T-helper 1 cell treated with Interleukin-12 subunit alpha and Interleukin-12 subunit beta and Interleukin-4 antibody, amounts not matched to agents 30 μg/mL and 1 μg/mL, for 36 hours (primary cell): ENCODE measurements at regions not wholly inside any gene's neighbourhood (a gene's known extent, or its start where the extent isn't known, plus 50 kb on each side); places are given as distances from the start of the nearest gene placed in this dataset.

Source experiments
- H3K27ac Mint-ChIP-seq: one replicate; pipeline ENCODE4 v1.8.0; 2021; ENCODE audit warnings: mild to moderate bottlenecking, mixed read lengths
- H3K27me3 Mint-ChIP-seq: one replicate; pipeline ENCODE4 v1.8.0; 2021; ENCODE audit warnings: low read depth, mixed read lengths
- H3K36me3 Mint-ChIP-seq: one replicate; pipeline ENCODE4 v1.8.0; 2021; ENCODE audit warnings: low read depth, mixed read lengths
- H3K4me1 Mint-ChIP-seq: one replicate; pipeline ENCODE4 v1.8.0; 2021; ENCODE audit warnings: low read depth, mixed read lengths
- H3K4me3 Mint-ChIP-seq: one replicate; pipeline ENCODE4 v1.8.0; 2021; ENCODE audit warnings: mild to moderate bottlenecking, moderate library complexity, mixed read lengths
- H3K9me3 Mint-ChIP-seq: one replicate; pipeline ENCODE4 v1.8.0; 2021; ENCODE audit warnings: mixed read lengths

GRCh38 chr18:67875944-67876343, 359.4 kb upstream of the DSEL start:
- Mint-ChIP-seq H3K4me1 (no peaks in the 10 kb centered on the region), H3K36me3 (no peaks in the 10 kb centered on the region), H3K27ac (no peak overlapping the region), H3K9me3 (no peaks in the 10 kb centered on the region), H3K4me3 (no peak overlapping the region), H3K27me3 (no peaks in the 10 kb centered on the region)

- H3K9me3 Mint-ChIP-seq = no peaks in the 10 kb centered on the region
- no peaks in the 10 kb centered on the region for H3K36me3 Mint-ChIP-seq
- no peaks in the 10 kb centered on the region for H3K27me3 Mint-ChIP-seq
- H3K27ac Mint-ChIP-seq = no peak overlapping the region
- H3K4me3 Mint-ChIP-seq = no peak overlapping the region
- H3K4me1 Mint-ChIP-seq = no peaks in the 10 kb centered on the region
These were observed 358.5 kb upstream of the DSEL start for GRCh38 chr18:67875060-67875459.

GRCh38 chr18:67865400-67865799, 348.9 kb upstream of the DSEL start:
- no peaks in the 10 kb centered on the region for H3K36me3 Mint-ChIP-seq

GRCh38 chr18:67864677-67865340, 348.3 kb upstream of the DSEL start:
- Mint-ChIP-seq H3K4me1 (no peaks in the 10 kb centered on the region), H3K27me3 (no peaks in the 10 kb centered on the region), H3K36me3 (no peaks in the 10 kb centered on the region), H3K4me3 (no peak overlapping the region), H3K27ac (no peak overlapping the region), H3K9me3 (no peaks in the 10 kb centered on the region)

More at GRCh38 chr18:67865400-67865799, 348.9 kb upstream of the DSEL start:
- Mint-ChIP-seq H3K4me1 (no peaks in the 10 kb centered on the region), H3K27ac (no peak overlapping the region), H3K27me3 (no peaks in the 10 kb centered on the region), H3K4me3 (no peak overlapping the region), H3K9me3 (no peaks in the 10 kb centered on the region)

GRCh38 chr18:67862069-67862468, 345.5 kb upstream of the DSEL start:
- H3K27ac Mint-ChIP-seq = no peak overlapping the region
- H3K9me3 Mint-ChIP-seq = no peaks in the 10 kb centered on the region
- H3K36me3 Mint-ChIP-seq = no peaks in the 10 kb centered on the region
- no peaks in the 10 kb centered on the region for H3K27me3 Mint-ChIP-seq
- H3K4me1 Mint-ChIP-seq = no peaks in the 10 kb centered on the region
- H3K4me3 Mint-ChIP-seq = no peak overlapping the region

GRCh38 chr18:67854340-67854739, 337.8 kb upstream of the DSEL start:
- Mint-ChIP-seq H3K36me3 (no peaks in the 10 kb centered on the region), H3K27me3 (no peaks in the 10 kb centered on the region), H3K27ac (no peak overlapping the region), H3K4me1 (no peaks in the 10 kb centered on the region), H3K9me3 (no peaks in the 10 kb centered on the region), H3K4me3 (no peak overlapping the region)

GRCh38 chr18:67846422-67847098, 330.0 kb upstream of the DSEL start:
- Mint-ChIP-seq H3K27ac (no peak overlapping the region), H3K9me3 (no peaks in the 10 kb centered on the region), H3K4me3 (no peak overlapping the region), H3K27me3 (no peaks in the 10 kb centered on the region), H3K4me1 (no peaks in the 10 kb centered on the region), H3K36me3 (no peaks in the 10 kb centered on the region)

GRCh38 chr18:67845035-67845434, 328.5 kb upstream of the DSEL start:
- Mint-ChIP-seq H3K4me1 (no peaks in the 10 kb centered on the region), H3K27ac (no peak overlapping the region), H3K36me3 (no peaks in the 10 kb centered on the region), H3K9me3 (no peaks in the 10 kb centered on the region), H3K27me3 (no peaks in the 10 kb centered on the region), H3K4me3 (no peak overlapping the region)

GRCh38 chr18:67840379-67840778, 323.9 kb upstream of the DSEL start:
- Mint-ChIP-seq H3K36me3 (no peaks in the 10 kb centered on the region), H3K27me3 (no peaks in the 10 kb centered on the region), H3K9me3 (no peaks in the 10 kb centered on the region), H3K27ac (no peak overlapping the region), H3K4me3 (no peak overlapping the region), H3K4me1 (no peaks in the 10 kb centered on the region)

- Mint-ChIP-seq H3K4me3 (no peak overlapping the region), H3K27me3 (no peaks in the 10 kb centered on the region), H3K36me3 (no peaks in the 10 kb centered on the region), H3K9me3 (no peaks in the 10 kb centered on the region), H3K27ac (no peak overlapping the region), H3K4me1 (no peaks in the 10 kb centered on the region)
These were observed 301.9 kb upstream of the DSEL start for GRCh38 chr18:67818432-67818831.

- Mint-ChIP-seq H3K27ac (no peak overlapping the region), H3K27me3 (no peaks in the 10 kb centered on the region), H3K4me3 (no peak overlapping the region), H3K9me3 (no peaks in the 10 kb centered on the region), H3K4me1 (no peaks in the 10 kb centered on the region), H3K36me3 (no peaks in the 10 kb centered on the region)
These were observed 298.8 kb upstream of the DSEL start for GRCh38 chr18:67815280-67815679.

- Mint-ChIP-seq H3K4me3 (no peak overlapping the region), H3K27ac (no peak overlapping the region), H3K4me1 (no peaks in the 10 kb centered on the region), H3K9me3 (no peaks in the 10 kb centered on the region), H3K36me3 (no peaks in the 10 kb centered on the region), H3K27me3 (no peaks in the 10 kb centered on the region)
These were observed 297.0 kb upstream of the DSEL start for GRCh38 chr18:67813380-67814028.

GRCh38 chr18:67805261-67805660, 288.7 kb upstream of the DSEL start:
- Mint-ChIP-seq H3K9me3 (peaks cover 4% of the 10 kb centered on the region), H3K4me3 (no peak overlapping the region), H3K4me1 (no peaks in the 10 kb centered on the region)

GRCh38 chr18:67794521-67794920, 278.0 kb upstream of the DSEL start:
- Mint-ChIP-seq H3K27me3 (no peaks in the 10 kb centered on the region), H3K27ac (no peak overlapping the region), H3K4me3 (no peak overlapping the region), H3K36me3 (no peaks in the 10 kb centered on the region), H3K4me1 (no peaks in the 10 kb centered on the region), H3K9me3 (no peaks in the 10 kb centered on the region)

More at GRCh38 chr18:67805261-67805660, 288.7 kb upstream of the DSEL start:
- no peaks in the 10 kb centered on the region for H3K36me3 Mint-ChIP-seq
- H3K27me3 Mint-ChIP-seq = no peaks in the 10 kb centered on the region
- no peak overlapping the region for H3K27ac Mint-ChIP-seq

GRCh38 chr18:67790527-67790926, 274.0 kb upstream of the DSEL start:
- no peaks in the 10 kb centered on the region for H3K36me3 Mint-ChIP-seq
- no peaks in the 10 kb centered on the region for H3K9me3 Mint-ChIP-seq
- no peak overlapping the region for H3K27ac Mint-ChIP-seq
- H3K27me3 Mint-ChIP-seq = no peaks in the 10 kb centered on the region
- no peak overlapping the region for H3K4me3 Mint-ChIP-seq
- no peaks in the 10 kb centered on the region for H3K4me1 Mint-ChIP-seq
